Activated CD8-positive, alpha-beta memory T cell treated with anti-CD3 and anti-CD28 coated beads, Interleukin-2, amount 10 ng/mL, durations not matched to agents 7 days and 5 days (primary cell): ENCODE measurements at regions not wholly inside any gene's neighbourhood (a gene's known extent, or its start where the extent isn't known, plus 50 kb on each side); places are given as distances from the start of the nearest gene placed in this dataset.

ENCODE experiments used
- ATAC-seq: fragments of 150-1000 bp; cut with Tn5 transposase; one replicate; pipeline ENCODE4 v1.10.0; 2021; ENCODE audit warnings: moderate library complexity
- CTCF ChIA-PET: fragments of 350-600 bp; sonication (Branson Sonifier 250); formaldehyde crosslinking; loops from one replicate; lab custom pipeline; 2021; ENCODE audit warnings: antibody characterized with exemption; lab: Charles Lee
- DNase-seq: peaks from one replicate; pipeline ENCODE4 v3.0.0-alpha.2; 2020
- H3K27ac Mint-ChIP-seq: one replicate; pipeline ENCODE4 v1.8.0; 2021; ENCODE audit warnings: mild to moderate bottlenecking, mixed read lengths
- H3K27me3 Mint-ChIP-seq: one replicate; pipeline ENCODE4 v1.8.0; 2021; ENCODE audit warnings: mixed read lengths
- H3K36me3 Mint-ChIP-seq: one replicate; pipeline ENCODE4 v1.8.0; 2021; ENCODE audit warnings: mild to moderate bottlenecking, mixed read lengths
- H3K4me1 Mint-ChIP-seq: one replicate; pipeline ENCODE4 v1.8.0; 2021; ENCODE audit warnings: mixed read lengths
- H3K4me3 Mint-ChIP-seq: one replicate; pipeline ENCODE4 v1.8.0; 2021; ENCODE audit warnings: mild to moderate bottlenecking, moderate library complexity, mixed read lengths
- H3K9me3 Mint-ChIP-seq: one replicate; pipeline ENCODE4 v1.8.0; 2022; ENCODE audit warnings: low read depth, mixed read lengths

- no peak for ATAC-seq
- no peaks in the 10 kb centered on the region for H3K27me3 Mint-ChIP-seq
- CTCF ChIA-PET, result no interaction called here
- H3K4me1 Mint-ChIP-seq, result no peaks in the 10 kb centered on the region
- H3K27ac Mint-ChIP-seq, result no peak overlapping the region
- no peak for DNase-seq
- H3K9me3 Mint-ChIP-seq, result peaks cover 5% of the 10 kb centered on the region
- no peak overlapping the region for H3K4me3 Mint-ChIP-seq
- H3K36me3 Mint-ChIP-seq, result no peaks in the 10 kb centered on the region
Observed at GRCh38 chr10:23988006-23988405, 220.9 kb upstream of the KIAA1217 start.

GRCh38 chr10:23994459-23995046, 214.4 kb upstream of the KIAA1217 start:
- no peak for DNase-seq
- Mint-ChIP-seq H3K4me3 (no peak overlapping the region), H3K27me3 (no peaks in the 10 kb centered on the region), H3K27ac (no peak overlapping the region), H3K36me3 (no peaks in the 10 kb centered on the region), H3K9me3 (no peaks in the 10 kb centered on the region), H3K4me1 (no peaks in the 10 kb centered on the region)
- ATAC-seq, result no peak
- CTCF ChIA-PET, result interaction anchor here (1.1 to 1.5 kb wide), 3 partner anchors 11 to 196 kb away, joined by 3 to 5 read pairs (median 4); no protein-coding TSS in a partner anchor

- H3K9me3 Mint-ChIP-seq, result no peaks in the 10 kb centered on the region
- CTCF ChIA-PET, result no interaction called here
- no peak overlapping the region for H3K4me3 Mint-ChIP-seq
- DNase-seq (no peak), ATAC-seq (no peak)
- H3K4me1 Mint-ChIP-seq, result no peaks in the 10 kb centered on the region
- no peaks in the 10 kb centered on the region for H3K36me3 Mint-ChIP-seq
- H3K27ac Mint-ChIP-seq, result no peak overlapping the region
- H3K27me3 Mint-ChIP-seq, result no peaks in the 10 kb centered on the region
Observed at GRCh38 chr10:23999445-23999844, 209.5 kb upstream of the KIAA1217 start.

GRCh38 chr10:24000271-24000813, 208.6 kb upstream of the KIAA1217 start:
- Mint-ChIP-seq H3K27me3 (no peaks in the 10 kb centered on the region), H3K36me3 (no peaks in the 10 kb centered on the region), H3K4me1 (no peaks in the 10 kb centered on the region), H3K27ac (no peak overlapping the region), H3K9me3 (no peaks in the 10 kb centered on the region), H3K4me3 (no peak overlapping the region)
- no peak for ATAC-seq
- CTCF ChIA-PET, result no interaction called here
- no peak for DNase-seq

GRCh38 chr10:24006741-24007140, 202.2 kb upstream of the KIAA1217 start:
- Mint-ChIP-seq H3K4me1 (no peaks in the 10 kb centered on the region), H3K27ac (no peak overlapping the region), H3K9me3 (no peaks in the 10 kb centered on the region), H3K4me3 (no peak overlapping the region), H3K27me3 (no peaks in the 10 kb centered on the region), H3K36me3 (no peaks in the 10 kb centered on the region)
- DNase-seq (no peak), ATAC-seq (no peak)
- CTCF ChIA-PET, result no interaction called here

- no peak overlapping the region for H3K4me3 Mint-ChIP-seq
- DNase-seq (no peak), ATAC-seq (no peak)
- H3K36me3 Mint-ChIP-seq, result no peaks in the 10 kb centered on the region
- no peaks in the 10 kb centered on the region for H3K27me3 Mint-ChIP-seq
- CTCF ChIA-PET, result no interaction called here
- no peak overlapping the region for H3K27ac Mint-ChIP-seq
- H3K4me1 Mint-ChIP-seq, result no peaks in the 10 kb centered on the region
- no peaks in the 10 kb centered on the region for H3K9me3 Mint-ChIP-seq
Observed at GRCh38 chr10:24007359-24007758, 201.6 kb upstream of the KIAA1217 start.

GRCh38 chr10:24008164-24009091, 200.5 kb upstream of the KIAA1217 start:
- Mint-ChIP-seq H3K27ac (no peak overlapping the region), H3K27me3 (no peaks in the 10 kb centered on the region), H3K4me1 (no peaks in the 10 kb centered on the region), H3K9me3 (no peaks in the 10 kb centered on the region), H3K36me3 (no peaks in the 10 kb centered on the region), H3K4me3 (no peak overlapping the region)
- CTCF ChIA-PET, result no interaction called here
- ATAC-seq, result no peak
- no peak for DNase-seq

- no peaks in the 10 kb centered on the region for H3K4me1 Mint-ChIP-seq
- no peak overlapping the region for H3K4me3 Mint-ChIP-seq
- ATAC-seq (no peak), DNase-seq (no peak)
- no peaks in the 10 kb centered on the region for H3K27me3 Mint-ChIP-seq
- H3K27ac Mint-ChIP-seq, result no peak overlapping the region
- H3K36me3 Mint-ChIP-seq, result no peaks in the 10 kb centered on the region
- H3K9me3 Mint-ChIP-seq, result no peaks in the 10 kb centered on the region
- CTCF ChIA-PET, result no interaction called here
Observed at GRCh38 chr10:24009115-24009514, 199.8 kb upstream of the KIAA1217 start.

- Mint-ChIP-seq H3K36me3 (no peaks in the 10 kb centered on the region), H3K4me3 (no peak overlapping the region), H3K9me3 (no peaks in the 10 kb centered on the region), H3K27ac (no peak overlapping the region), H3K27me3 (no peaks in the 10 kb centered on the region), H3K4me1 (no peaks in the 10 kb centered on the region)
- CTCF ChIA-PET, result no interaction called here
- ATAC-seq (no peak), DNase-seq (no peak)
Observed at GRCh38 chr10:24009736-24010135, 199.2 kb upstream of the KIAA1217 start.

GRCh38 chr10:24010436-24010970, 198.4 kb upstream of the KIAA1217 start:
- ATAC-seq (no peak), DNase-seq (no peak)
- Mint-ChIP-seq H3K4me1 (no peaks in the 10 kb centered on the region), H3K36me3 (no peaks in the 10 kb centered on the region), H3K9me3 (no peaks in the 10 kb centered on the region), H3K27ac (no peak overlapping the region), H3K4me3 (no peak overlapping the region), H3K27me3 (no peaks in the 10 kb centered on the region)
- CTCF ChIA-PET, result no interaction called here

- CTCF ChIA-PET, result no interaction called here
- no peak for DNase-seq
- H3K4me3 Mint-ChIP-seq, result no peak overlapping the region
- no peaks in the 10 kb centered on the region for H3K27me3 Mint-ChIP-seq
- H3K36me3 Mint-ChIP-seq, result no peaks in the 10 kb centered on the region
- H3K4me1 Mint-ChIP-seq, result no peaks in the 10 kb centered on the region
- no peak for ATAC-seq
- no peak overlapping the region for H3K27ac Mint-ChIP-seq
- H3K9me3 Mint-ChIP-seq, result no peaks in the 10 kb centered on the region
Observed at GRCh38 chr10:24012249-24012803, 196.6 kb upstream of the KIAA1217 start.

GRCh38 chr10:24027107-24027506, 181.8 kb upstream of the KIAA1217 start:
- H3K27me3 Mint-ChIP-seq, result no peaks in the 10 kb centered on the region
- H3K4me1 Mint-ChIP-seq, result no peaks in the 10 kb centered on the region
- no peaks in the 10 kb centered on the region for H3K36me3 Mint-ChIP-seq
- peaks cover 8% of the 10 kb centered on the region for H3K9me3 Mint-ChIP-seq
- no peak overlapping the region for H3K4me3 Mint-ChIP-seq
- CTCF ChIA-PET, result no interaction called here
- H3K27ac Mint-ChIP-seq, result no peak overlapping the region
- ATAC-seq (no peak), DNase-seq (no peak)

GRCh38 chr10:24034571-24034970, 174.4 kb upstream of the KIAA1217 start:
- Mint-ChIP-seq H3K27me3 (no peaks in the 10 kb centered on the region), H3K36me3 (no peaks in the 10 kb centered on the region), H3K27ac (no peak overlapping the region), H3K9me3 (peaks cover 11% of the 10 kb centered on the region), H3K4me3 (no peak overlapping the region), H3K4me1 (no peaks in the 10 kb centered on the region)
- ATAC-seq (no peak), DNase-seq (no peak)
- CTCF ChIA-PET, result no interaction called here
